Vagina (tissue), 2 donors: ENCODE measurements at regions not wholly inside any gene's neighbourhood (a gene's known extent, or its start where the extent isn't known, plus 50 kb on each side); places are given as distances from the start of the nearest gene placed in this dataset.

ENCODE experiments used
- POLR2A ChIP-seq, 2 donors: fragments of 450-650 bp; IDR thresholded peaks; one replicate each; pipeline ENCODE4 v1.6.1; 2017; ENCODE audit warnings: antibody characterized with exemption in 2 of 2, mild to moderate bottlenecking in 2 of 2, moderate library complexity in 2 of 2
- POLR2AphosphoS5 ChIP-seq, 2 donors: sonication (generic); formaldehyde crosslinking; IDR thresholded peaks; one replicate each; pipeline ENCODE4 v1.9.0; 2017; ENCODE audit warnings: antibody characterized with exemption in 2 of 2, mild to moderate bottlenecking in 2 of 2, low read depth in 1 of 2; ENCODE audit not compliant: insufficient read depth in 1 of 2
- TF ChIP-seq, protein P1 (sequence below), 3 experiments: fragments of 450-650 bp in 2 of 3; fragments of 200-600 bp in 1 of 3; sonication (generic) in 1 of 3; IDR thresholded peaks; one replicate each; pipeline ENCODE4 v1.5.1; 2017 to 2019; ENCODE audit warnings: antibody characterized with exemption in 3 of 3, mild to moderate bottlenecking in 2 of 3, moderate library complexity in 2 of 3

DNA sequence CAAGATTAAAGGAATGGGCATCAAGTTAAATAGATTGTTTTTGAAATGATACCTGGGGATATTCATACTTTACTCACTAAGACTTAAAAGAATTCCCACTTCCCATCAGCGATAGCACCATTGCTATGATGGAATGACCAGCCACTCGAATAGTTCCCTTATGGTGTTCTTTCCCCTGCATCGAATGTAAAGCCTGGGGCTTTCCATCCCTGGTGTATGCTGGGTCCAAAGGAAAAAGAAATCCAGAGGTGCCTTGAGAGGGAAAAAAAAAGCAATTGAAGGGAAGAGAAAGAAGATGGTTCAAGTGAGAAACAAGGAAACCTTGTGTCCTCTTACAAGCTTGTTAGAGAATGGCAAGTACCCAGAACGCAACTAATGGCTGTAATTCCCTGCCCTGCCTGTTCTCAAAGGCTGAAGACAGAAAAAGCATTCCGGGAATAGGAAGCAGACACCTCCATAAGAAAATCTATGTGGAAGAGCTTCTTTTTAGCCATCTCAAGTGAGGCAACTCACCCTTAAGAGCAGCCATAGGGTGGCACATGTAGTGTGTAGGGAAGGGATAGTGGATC, 351.1 kb upstream of the DAB2 start:
- TF ChIP-seq, protein P1, sequence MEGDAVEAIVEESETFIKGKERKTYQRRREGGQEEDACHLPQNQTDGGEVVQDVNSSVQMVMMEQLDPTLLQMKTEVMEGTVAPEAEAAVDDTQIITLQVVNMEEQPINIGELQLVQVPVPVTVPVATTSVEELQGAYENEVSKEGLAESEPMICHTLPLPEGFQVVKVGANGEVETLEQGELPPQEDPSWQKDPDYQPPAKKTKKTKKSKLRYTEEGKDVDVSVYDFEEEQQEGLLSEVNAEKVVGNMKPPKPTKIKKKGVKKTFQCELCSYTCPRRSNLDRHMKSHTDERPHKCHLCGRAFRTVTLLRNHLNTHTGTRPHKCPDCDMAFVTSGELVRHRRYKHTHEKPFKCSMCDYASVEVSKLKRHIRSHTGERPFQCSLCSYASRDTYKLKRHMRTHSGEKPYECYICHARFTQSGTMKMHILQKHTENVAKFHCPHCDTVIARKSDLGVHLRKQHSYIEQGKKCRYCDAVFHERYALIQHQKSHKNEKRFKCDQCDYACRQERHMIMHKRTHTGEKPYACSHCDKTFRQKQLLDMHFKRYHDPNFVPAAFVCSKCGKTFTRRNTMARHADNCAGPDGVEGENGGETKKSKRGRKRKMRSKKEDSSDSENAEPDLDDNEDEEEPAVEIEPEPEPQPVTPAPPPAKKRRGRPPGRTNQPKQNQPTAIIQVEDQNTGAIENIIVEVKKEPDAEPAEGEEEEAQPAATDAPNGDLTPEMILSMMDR (IDR thresholded peaks at IDR 0.05): no peak
- TF ChIP-seq POLR2A (IDR thresholded peaks at IDR 0.05): no peak
- TF ChIP-seq POLR2AphosphoS5 (IDR thresholded peaks at IDR 0.05; ENCODE audit: insufficient read depth in 1 of 2, low read depth in 1 of 2): no peak
